HEK293T (cell line): ENCODE measurements at regions not wholly inside any gene's neighbourhood (a gene's known extent, or its start where the extent isn't known, plus 50 kb on each side); places are given as distances from the start of the nearest gene placed in this dataset.

Experiments
- ARNT ChIP-seq: fragments of 450-650 bp; IDR thresholded peaks from 2 replicates; pipeline ENCODE4 v1.6.1; 2017; ENCODE audit warnings: mild to moderate bottlenecking
- BHLHE40 ChIP-seq: fragments of 450-650 bp; IDR thresholded peaks from 2 replicates; pipeline ENCODE4 v1.6.1; 2016; ENCODE audit warnings: mild to moderate bottlenecking, moderate library complexity, borderline replicate concordance
- ELF4 ChIP-seq: fragments of 450-650 bp; IDR thresholded peaks from 2 replicates; pipeline ENCODE4 v1.6.1; 2017; ENCODE audit warnings: antibody characterized with exemption
- FOXA1 ChIP-seq: fragments of 450-650 bp; IDR thresholded peaks from 2 replicates; pipeline ENCODE4 v1.6.1; 2016; ENCODE audit warnings: mild to moderate bottlenecking
- FOXK2 ChIP-seq: fragments of 450-650 bp; IDR thresholded peaks from 2 replicates; pipeline ENCODE4 v1.6.1; 2016; ENCODE audit warnings: mild to moderate bottlenecking
- FOXM1 ChIP-seq: fragments of 450-650 bp; IDR thresholded peaks from 2 replicates; pipeline ENCODE4 v1.6.1; 2017; ENCODE audit warnings: mild to moderate bottlenecking, borderline replicate concordance
- HDGF ChIP-seq: fragments of 450-650 bp; IDR thresholded peaks from 2 replicates; pipeline ENCODE4 v1.6.1; 2017; ENCODE audit warnings: antibody characterized with exemption, borderline replicate concordance
- L3MBTL2 ChIP-seq: fragments of 450-650 bp; conservative IDR thresholded peaks from 2 replicates; pipeline ENCODE4 v1.6.1; 2016; ENCODE audit warnings: mild to moderate bottlenecking
- NFRKB ChIP-seq: fragments of 450-650 bp; IDR thresholded peaks from 2 replicates; pipeline ENCODE4 v1.6.1; 2016; ENCODE audit warnings: mild to moderate bottlenecking, moderate library complexity
- PKNOX1 ChIP-seq: fragments of 450-650 bp; IDR thresholded peaks from 2 replicates; pipeline ENCODE4 v1.6.1; 2016
- SP1 ChIP-seq: fragments of 450-650 bp; IDR thresholded peaks from 2 replicates; pipeline ENCODE4 v1.6.1; 2017
- SUZ12 ChIP-seq: fragments of 450-650 bp; IDR thresholded peaks from 2 replicates; pipeline ENCODE4 v1.6.1; 2016; ENCODE audit warnings: mild to moderate bottlenecking
- TARDBP ChIP-seq: fragments of 450-650 bp; IDR thresholded peaks from 2 replicates; pipeline ENCODE4 v1.6.1; 2016
- ZNF384 ChIP-seq: fragments of 450-650 bp; IDR thresholded peaks from 2 replicates; pipeline ENCODE4 v1.6.1; 2016

- TF ChIP-seq ARNT, result no peak
- no peak for TF ChIP-seq SUZ12
- no peak for TF ChIP-seq FOXK2
- no peak for TF ChIP-seq BHLHE40
- TF ChIP-seq SP1, result no peak
- TF ChIP-seq NFRKB, result no peak
- no peak for TF ChIP-seq TARDBP
- TF ChIP-seq FOXM1, result no peak
- no peak for TF ChIP-seq HDGF
- TF ChIP-seq ELF4, result no peak
- no peak for TF ChIP-seq ZNF384
- no peak for TF ChIP-seq FOXA1
- no peak for TF ChIP-seq PKNOX1
- TF ChIP-seq L3MBTL2, result no peak
Measured at GRCh38 chrX:40303256-40304077, 205.7 kb upstream of the BCOR start.
